ENCODE measurements at regions not wholly inside any gene's neighbourhood (a gene's known extent, or its start where the extent isn't known, plus 50 kb on each side); places are given as distances from the start of the nearest gene placed in this dataset.

- H3K4me3 ChIP-seq (ENCODE audit: low read depth, low read length) = no peak overlapping the region
- no peak for TF ChIP-seq CTCF (IDR thresholded peaks at IDR 0.05; ENCODE audit: low read depth, low read length)
- in situ Hi-C loops (cut with HindIII; ENCODE audit: low sequenced_read_pairs) = no loop called here
- DNase-seq (ENCODE audit: low read depth, low spot score) = no peak
These were observed 325.6 kb upstream of the TNP1 start for GRCh38 chr2:217185265-217185995.

GRCh38 chr2:217184242-217184641, 324.4 kb upstream of the TNP1 start:
- TF ChIP-seq CTCF (IDR thresholded peaks at IDR 0.05; ENCODE audit: low read depth, low read length) = no peak
- no peak for DNase-seq (ENCODE audit: low read depth, low spot score)
- in situ Hi-C loops (cut with HindIII; ENCODE audit: low sequenced_read_pairs) = no loop called here
- H3K4me3 ChIP-seq (ENCODE audit: low read depth, low read length) = no peak overlapping the region

- no peak for TF ChIP-seq CTCF (IDR thresholded peaks at IDR 0.05; ENCODE audit: low read depth, low read length)
- DNase-seq (ENCODE audit: low read depth, low spot score) = no peak
- in situ Hi-C loops (cut with HindIII; ENCODE audit: low sequenced_read_pairs) = no loop called here
- no peak overlapping the region for H3K4me3 ChIP-seq (ENCODE audit: low read depth, low read length)
These were observed 323.6 kb upstream of the TNP1 start for GRCh38 chr2:217183471-217183870.

GRCh38 chr2:217182926-217183325, 323.1 kb upstream of the TNP1 start:
- TF ChIP-seq CTCF (IDR thresholded peaks at IDR 0.05; ENCODE audit: low read depth, low read length) = no peak
- DNase-seq (ENCODE audit: low read depth, low spot score) = no peak
- H3K4me3 ChIP-seq (ENCODE audit: low read depth, low read length) = no peak overlapping the region
- in situ Hi-C loops (cut with HindIII; ENCODE audit: low sequenced_read_pairs) = no loop called here

GRCh38 chr2:217181512-217181911, 321.6 kb upstream of the TNP1 start:
- no peak overlapping the region for H3K4me3 ChIP-seq (ENCODE audit: low read depth, low read length)
- in situ Hi-C loops (cut with HindIII; ENCODE audit: low sequenced_read_pairs) = no loop called here
- TF ChIP-seq CTCF (IDR thresholded peaks at IDR 0.05; ENCODE audit: low read depth, low read length) = no peak
- DNase-seq (ENCODE audit: low read depth, low spot score) = no peak

- in situ Hi-C loops (cut with HindIII; ENCODE audit: low sequenced_read_pairs) = no loop called here
- no peak overlapping the region for H3K4me3 ChIP-seq (ENCODE audit: low read depth, low read length)
- TF ChIP-seq CTCF (IDR thresholded peaks at IDR 0.05; ENCODE audit: low read depth, low read length) = no peak
- DNase-seq (ENCODE audit: low read depth, low spot score) = no peak
These were observed 320.0 kb upstream of the TNP1 start for GRCh38 chr2:217179854-217180253.

All from astrocyte of the spinal cord (primary cell).